Neural progenitor cell (in vitro differentiated cells): ENCODE measurements at regions not wholly inside any gene's neighbourhood (a gene's known extent, or its start where the extent isn't known, plus 50 kb on each side); places are given as distances from the start of the nearest gene placed in this dataset.

ENCODE experiments used
- CTCF ChIP-seq: fragments of 200-600 bp; sonication (generic); IDR thresholded peaks from 2 replicates; pipeline ENCODE4 v1.5.1; 2017; ENCODE audit warnings: antibody characterized with exemption, mild to moderate bottlenecking
- EZH2 ChIP-seq: fragments of 200-600 bp; sonication (generic); IDR thresholded peaks from 2 replicates; pipeline ENCODE4 v1.6.1; 2017; ENCODE audit warnings: antibody characterized with exemption, mild to moderate bottlenecking, moderate library complexity

GRCh38 chr9:103301051-103301450 lies 305.9 kb downstream of the CYLC2 start:
- no peak for TF ChIP-seq CTCF
- no peak for TF ChIP-seq EZH2
